ENCODE measurements at regions not wholly inside any gene's neighbourhood (a gene's known extent, or its start where the extent isn't known, plus 50 kb on each side); places are given as distances from the start of the nearest gene placed in this dataset.
"Not testable (repeated sequence)": the region's sequence is repeated elsewhere in the genome, so short reads cannot be mapped to it uniquely, and the experiment has no call there.

- no peak overlapping the region for H3K4me3 ChIP-seq (ENCODE audit: control insufficient read depth, low read depth, low read length)
- no peak for DNase-seq (ENCODE audit: low read depth)
- no peak for TF ChIP-seq CTCF (conservative IDR thresholded peaks at IDR 0.05; ENCODE audit: control insufficient read depth, insufficient read depth, low read depth, low read length)
Observed at GRCh38 chr4:184335520-184335919, 117.8 kb upstream of the ENPP6 start.

- not testable (repeated sequence) for DNase-seq (ENCODE audit: low read depth); H3K4me3 ChIP-seq (ENCODE audit: control insufficient read depth, low read depth, low read length)
Observed at GRCh38 chr4:184333446-184333845, 115.8 kb upstream of the ENPP6 start.

GRCh38 chr4:184331268-184331995 is 113.8 kb upstream of the ENPP6 start:
- H3K4me3 ChIP-seq (ENCODE audit: control insufficient read depth, low read depth, low read length), result no peak overlapping the region
- no peak for TF ChIP-seq CTCF (conservative IDR thresholded peaks at IDR 0.05; ENCODE audit: control insufficient read depth, insufficient read depth, low read depth, low read length)
- no peak for DNase-seq (ENCODE audit: low read depth)

DNA sequence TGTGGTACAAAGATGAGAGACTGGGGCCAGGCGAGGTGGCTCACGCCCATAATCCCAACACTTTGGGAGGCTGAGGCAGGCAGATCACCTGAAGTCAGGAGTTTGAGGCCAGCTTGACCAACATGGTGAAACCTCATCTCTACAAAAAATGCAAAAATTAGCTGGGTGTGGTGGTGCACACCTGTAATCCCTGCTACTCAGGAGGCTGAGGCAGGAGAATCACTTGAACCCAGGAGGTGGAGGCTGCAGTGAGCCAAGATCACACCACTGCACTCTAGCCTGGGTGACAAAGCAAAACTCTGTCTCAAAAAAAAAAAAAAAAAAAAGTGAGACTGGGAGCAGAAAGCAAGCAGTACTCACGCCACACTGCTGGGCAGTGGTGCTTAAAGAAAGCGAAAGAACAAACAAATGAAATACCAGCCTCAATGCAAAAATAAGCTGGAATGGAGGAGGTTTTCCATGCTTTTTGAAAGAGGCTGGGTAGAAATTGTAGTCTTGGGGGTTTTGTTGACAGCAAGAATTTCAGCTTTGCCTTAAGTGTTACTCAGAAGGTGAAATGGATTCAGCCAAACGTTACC is 112.9 kb upstream of the ENPP6 start:
- not testable (repeated sequence) for H3K4me3 ChIP-seq (ENCODE audit: control insufficient read depth, low read depth, low read length); DNase-seq (ENCODE audit: low read depth)

GRCh38 chr4:184329659-184330400 is 112.2 kb upstream of the ENPP6 start:
- no peak overlapping the region for H3K4me3 ChIP-seq (ENCODE audit: control insufficient read depth, low read depth, low read length)
- DNase-seq (ENCODE audit: low read depth), result no peak
- TF ChIP-seq CTCF (conservative IDR thresholded peaks at IDR 0.05; ENCODE audit: control insufficient read depth, insufficient read depth, low read depth, low read length), result no peak

GRCh38 chr4:184329235-184329634 is 111.6 kb upstream of the ENPP6 start:
- no peak for DNase-seq (ENCODE audit: low read depth)
- H3K4me3 ChIP-seq (ENCODE audit: control insufficient read depth, low read depth, low read length), result no peak overlapping the region
- TF ChIP-seq CTCF (conservative IDR thresholded peaks at IDR 0.05; ENCODE audit: control insufficient read depth, insufficient read depth, low read depth, low read length), result no peak

- no peak for DNase-seq (ENCODE audit: low read depth)
- no peak for TF ChIP-seq CTCF (conservative IDR thresholded peaks at IDR 0.05; ENCODE audit: control insufficient read depth, insufficient read depth, low read depth, low read length)
- H3K4me3 ChIP-seq (ENCODE audit: control insufficient read depth, low read depth, low read length), result no peak overlapping the region
Observed at GRCh38 chr4:184328022-184328736, 110.5 kb upstream of the ENPP6 start.

Measured in fibroblast of mammary gland (primary cell).